ENCODE measurements at regions not wholly inside any gene's neighbourhood (a gene's known extent, or its start where the extent isn't known, plus 50 kb on each side); places are given as distances from the start of the nearest gene placed in this dataset.

GRCh38 chr2:145484448-145485097, 964.7 kb upstream of the ZEB2 start:
- Histone ChIP-seq H3K4me1 (ENCODE audit: control insufficient read depth, insufficient read depth, low read length) (no peaks in the 10 kb centered on the region), H3K36me3 (ENCODE audit: control insufficient read depth, insufficient read depth, low read length) (no peaks in the 10 kb centered on the region), H3K4me3 (ENCODE audit: low read depth, low read length) (no peak overlapping the region), H3K27me3 (ENCODE audit: control insufficient read depth, insufficient read depth, low read length) (no peaks in the 10 kb centered on the region), H3K9me3 (ENCODE audit: control insufficient read depth, insufficient read depth, low read length) (no peaks in the 10 kb centered on the region), H3K27ac (ENCODE audit: low read depth, low read length) (no peak overlapping the region)
- DNase-seq (ENCODE audit: low read depth in 4 of 6, low spot score in 6 of 6), result peak in 1 of 6 donors; percentile 4

- Histone ChIP-seq H3K27me3 (ENCODE audit: control insufficient read depth, insufficient read depth, low read length) (no peaks in the 10 kb centered on the region), H3K36me3 (ENCODE audit: control insufficient read depth, insufficient read depth, low read length) (no peaks in the 10 kb centered on the region), H3K4me1 (ENCODE audit: control insufficient read depth, insufficient read depth, low read length) (no peaks in the 10 kb centered on the region), H3K9me3 (ENCODE audit: control insufficient read depth, insufficient read depth, low read length) (no peaks in the 10 kb centered on the region), H3K4me3 (ENCODE audit: low read depth, low read length) (no peak overlapping the region), H3K27ac (ENCODE audit: low read depth, low read length) (no peak overlapping the region)
- WGBS (ENCODE audit: insufficient coverage), result no CpG with 5 or more reads among the region's 3 CpGs
- no peak for DNase-seq (ENCODE audit: low read depth in 4 of 6, low spot score in 6 of 6)
Observed at GRCh38 chr2:145483854-145484253, 963.9 kb upstream of the ZEB2 start.

- Histone ChIP-seq H3K4me3 (ENCODE audit: low read depth, low read length) (no peak overlapping the region), H3K27me3 (ENCODE audit: control insufficient read depth, insufficient read depth, low read length) (no peaks in the 10 kb centered on the region), H3K9me3 (ENCODE audit: control insufficient read depth, insufficient read depth, low read length) (peaks cover 3% of the 10 kb centered on the region), H3K27ac (ENCODE audit: low read depth, low read length) (no peak overlapping the region), H3K4me1 (ENCODE audit: control insufficient read depth, insufficient read depth, low read length) (no peaks in the 10 kb centered on the region), H3K36me3 (ENCODE audit: control insufficient read depth, insufficient read depth, low read length) (no peaks in the 10 kb centered on the region)
- peak in 1 of 6 donors; percentile 9 for DNase-seq (ENCODE audit: low read depth in 4 of 6, low spot score in 6 of 6)
Observed at GRCh38 chr2:145481334-145481922, 961.5 kb upstream of the ZEB2 start.

GRCh38 chr2:145464866-145465265, 944.9 kb upstream of the ZEB2 start:
- DNase-seq (ENCODE audit: low read depth in 4 of 6, low spot score in 6 of 6), result peak in 1 of 6 donors; percentile 38
- no peaks in the 10 kb centered on the region for H3K36me3 ChIP-seq (ENCODE audit: control insufficient read depth, insufficient read depth, low read length)
- no CpG with 5 or more reads among the region's 3 CpGs for WGBS (ENCODE audit: insufficient coverage)
- no peaks in the 10 kb centered on the region for H3K27me3 ChIP-seq (ENCODE audit: control insufficient read depth, insufficient read depth, low read length)
- no peak overlapping the region for H3K4me3 ChIP-seq (ENCODE audit: low read depth, low read length)
- H3K27ac ChIP-seq (ENCODE audit: low read depth, low read length), result no peak overlapping the region
- no peaks in the 10 kb centered on the region for H3K9me3 ChIP-seq (ENCODE audit: control insufficient read depth, insufficient read depth, low read length)
- H3K4me1 ChIP-seq (ENCODE audit: control insufficient read depth, insufficient read depth, low read length), result no peaks in the 10 kb centered on the region

GRCh38 chr2:145460112-145460511, 940.2 kb upstream of the ZEB2 start:
- no peak overlapping the region for H3K27ac ChIP-seq (ENCODE audit: low read depth, low read length)
- H3K4me3 ChIP-seq (ENCODE audit: low read depth, low read length), result no peak overlapping the region
- no peaks in the 10 kb centered on the region for H3K9me3 ChIP-seq (ENCODE audit: control insufficient read depth, insufficient read depth, low read length)
- no peaks in the 10 kb centered on the region for H3K27me3 ChIP-seq (ENCODE audit: control insufficient read depth, insufficient read depth, low read length)
- no peak for DNase-seq (ENCODE audit: low read depth in 4 of 6, low spot score in 6 of 6)
- H3K4me1 ChIP-seq (ENCODE audit: control insufficient read depth, insufficient read depth, low read length), result no peaks in the 10 kb centered on the region
- H3K36me3 ChIP-seq (ENCODE audit: control insufficient read depth, insufficient read depth, low read length), result no peaks in the 10 kb centered on the region
- WGBS (ENCODE audit: insufficient coverage), result 86% methylated on average over 1 of the region's 1 CpG

GRCh38 chr2:145431181-145431951, 911.4 kb upstream of the ZEB2 start:
- Histone ChIP-seq H3K27ac (ENCODE audit: low read depth, low read length) (no peak overlapping the region), H3K27me3 (ENCODE audit: control insufficient read depth, insufficient read depth, low read length) (no peaks in the 10 kb centered on the region), H3K4me1 (ENCODE audit: control insufficient read depth, insufficient read depth, low read length) (no peaks in the 10 kb centered on the region), H3K4me3 (ENCODE audit: low read depth, low read length) (no peak overlapping the region), H3K36me3 (ENCODE audit: control insufficient read depth, insufficient read depth, low read length) (no peaks in the 10 kb centered on the region), H3K9me3 (ENCODE audit: control insufficient read depth, insufficient read depth, low read length) (no peaks in the 10 kb centered on the region)
- peak in 2 of 6 donors; percentile 6 to 70 for DNase-seq (ENCODE audit: low read depth in 4 of 6, low spot score in 6 of 6)
- 80% methylated on average over 1 of the region's 9 CpGs for WGBS (ENCODE audit: insufficient coverage)

- DNase-seq (ENCODE audit: low read depth in 4 of 6, low spot score in 6 of 6), result no peak
- H3K27me3 ChIP-seq (ENCODE audit: control insufficient read depth, insufficient read depth, low read length), result no peaks in the 10 kb centered on the region
- H3K9me3 ChIP-seq (ENCODE audit: control insufficient read depth, insufficient read depth, low read length), result no peaks in the 10 kb centered on the region
- no peak overlapping the region for H3K27ac ChIP-seq (ENCODE audit: low read depth, low read length)
- H3K4me1 ChIP-seq (ENCODE audit: control insufficient read depth, insufficient read depth, low read length), result no peaks in the 10 kb centered on the region
- H3K4me3 ChIP-seq (ENCODE audit: low read depth, low read length), result no peak overlapping the region
- no CpG with 5 or more reads among the region's 1 CpG for WGBS (ENCODE audit: insufficient coverage)
- H3K36me3 ChIP-seq (ENCODE audit: control insufficient read depth, insufficient read depth, low read length), result no peaks in the 10 kb centered on the region
Observed at GRCh38 chr2:145423809-145424208, 903.9 kb upstream of the ZEB2 start.

- Histone ChIP-seq H3K4me3 (ENCODE audit: low read depth, low read length) (no peak overlapping the region), H3K9me3 (ENCODE audit: control insufficient read depth, insufficient read depth, low read length) (no peaks in the 10 kb centered on the region), H3K4me1 (ENCODE audit: control insufficient read depth, insufficient read depth, low read length) (no peaks in the 10 kb centered on the region), H3K36me3 (ENCODE audit: control insufficient read depth, insufficient read depth, low read length) (no peaks in the 10 kb centered on the region), H3K27me3 (ENCODE audit: control insufficient read depth, insufficient read depth, low read length) (no peaks in the 10 kb centered on the region), H3K27ac (ENCODE audit: low read depth, low read length) (no peak overlapping the region)
- DNase-seq (ENCODE audit: low read depth in 4 of 6, low spot score in 6 of 6), result no peak
- WGBS (ENCODE audit: insufficient coverage), result 100% methylated on average over 1 of the region's 1 CpG
Observed at GRCh38 chr2:145422576-145422975, 902.7 kb upstream of the ZEB2 start.

- DNase-seq (ENCODE audit: low read depth in 4 of 6, low spot score in 6 of 6), result no peak
- H3K4me1 ChIP-seq (ENCODE audit: control insufficient read depth, insufficient read depth, low read length), result no peaks in the 10 kb centered on the region
- no CpG with 5 or more reads among the region's 1 CpG for WGBS (ENCODE audit: insufficient coverage)
- no peaks in the 10 kb centered on the region for H3K27me3 ChIP-seq (ENCODE audit: control insufficient read depth, insufficient read depth, low read length)
- H3K9me3 ChIP-seq (ENCODE audit: control insufficient read depth, insufficient read depth, low read length), result no peaks in the 10 kb centered on the region
- no peaks in the 10 kb centered on the region for H3K36me3 ChIP-seq (ENCODE audit: control insufficient read depth, insufficient read depth, low read length)
- H3K27ac ChIP-seq (ENCODE audit: low read depth, low read length), result no peak overlapping the region
- H3K4me3 ChIP-seq (ENCODE audit: low read depth, low read length), result no peak overlapping the region
Observed at GRCh38 chr2:145421841-145422240, 901.9 kb upstream of the ZEB2 start.

- DNase-seq (ENCODE audit: low read depth in 4 of 6, low spot score in 6 of 6), result no peak
- H3K9me3 ChIP-seq (ENCODE audit: control insufficient read depth, insufficient read depth, low read length), result no peaks in the 10 kb centered on the region
- no peaks in the 10 kb centered on the region for H3K36me3 ChIP-seq (ENCODE audit: control insufficient read depth, insufficient read depth, low read length)
- no peaks in the 10 kb centered on the region for H3K4me1 ChIP-seq (ENCODE audit: control insufficient read depth, insufficient read depth, low read length)
- no CpG with 5 or more reads among the region's 2 CpGs for WGBS (ENCODE audit: insufficient coverage)
- no peak overlapping the region for H3K4me3 ChIP-seq (ENCODE audit: low read depth, low read length)
- no peak overlapping the region for H3K27ac ChIP-seq (ENCODE audit: low read depth, low read length)
- no peaks in the 10 kb centered on the region for H3K27me3 ChIP-seq (ENCODE audit: control insufficient read depth, insufficient read depth, low read length)
Observed at GRCh38 chr2:145416640-145417039, 896.7 kb upstream of the ZEB2 start.
